ENCODE measurements at regions not wholly inside any gene's neighbourhood (a gene's known extent, or its start where the extent isn't known, plus 50 kb on each side); places are given as distances from the start of the nearest gene placed in this dataset.
"Not testable (repeated sequence)": the region's sequence is repeated elsewhere in the genome, so short reads cannot be mapped to it uniquely, and the experiment has no call there.

GRCh38 chr13:63472711-63473110 lies 2057.1 kb upstream of the PCDH20 start:
- DNase-seq, result no peak
- Histone ChIP-seq H3K9me3 (ENCODE audit: control insufficient read depth, low read depth, low read length) (no peaks in the 10 kb centered on the region), H3K36me3 (ENCODE audit: control insufficient read depth, insufficient read depth, low read length) (no peaks in the 10 kb centered on the region), H3K27me3 (ENCODE audit: control insufficient read depth, insufficient read depth, low read length) (no peaks in the 10 kb centered on the region), H3K4me3 (ENCODE audit: low read length) (no peak overlapping the region), H3K27ac (ENCODE audit: low read length) (no peak overlapping the region), H3K4me1 (ENCODE audit: control insufficient read depth, insufficient read depth, low read length) (no peaks in the 10 kb centered on the region)
- 20% methylated on average over 1 of the region's 1 CpG for WGBS (ENCODE audit: insufficient coverage, low lambda C conversion rate)

GRCh38 chr13:63463782-63464610 lies 2048.3 kb upstream of the PCDH20 start:
- Histone ChIP-seq H3K4me1 (ENCODE audit: control insufficient read depth, insufficient read depth, low read length) (no peaks in the 10 kb centered on the region), H3K27me3 (ENCODE audit: control insufficient read depth, insufficient read depth, low read length) (no peaks in the 10 kb centered on the region), H3K9me3 (ENCODE audit: control insufficient read depth, low read depth, low read length) (no peaks in the 10 kb centered on the region), H3K27ac (ENCODE audit: low read length) (no peak overlapping the region), H3K36me3 (ENCODE audit: control insufficient read depth, insufficient read depth, low read length) (no peaks in the 10 kb centered on the region), H3K4me3 (ENCODE audit: low read length) (no peak overlapping the region)
- no CpG with 5 or more reads among the region's 1 CpG for WGBS (ENCODE audit: insufficient coverage, low lambda C conversion rate)
- DNase-seq, result no peak

- Histone ChIP-seq H3K36me3 (ENCODE audit: control insufficient read depth, insufficient read depth, low read length) (no peaks in the 10 kb centered on the region), H3K27ac (ENCODE audit: low read length) (no peak overlapping the region), H3K9me3 (ENCODE audit: control insufficient read depth, low read depth, low read length) (no peaks in the 10 kb centered on the region), H3K4me3 (ENCODE audit: low read length) (no peak overlapping the region), H3K4me1 (ENCODE audit: control insufficient read depth, insufficient read depth, low read length) (no peaks in the 10 kb centered on the region), H3K27me3 (ENCODE audit: control insufficient read depth, insufficient read depth, low read length) (no peaks in the 10 kb centered on the region)
- no peak for DNase-seq
- WGBS (ENCODE audit: insufficient coverage, low lambda C conversion rate), result no CpG with 5 or more reads among the region's 2 CpGs
Measured at GRCh38 chr13:63460462-63461090, 2044.9 kb upstream of the PCDH20 start.

GRCh38 chr13:63457186-63457585 lies 2041.5 kb upstream of the PCDH20 start:
- Histone ChIP-seq H3K27ac (ENCODE audit: low read length) (no peak overlapping the region), H3K4me3 (ENCODE audit: low read length) (no peak overlapping the region), H3K27me3 (ENCODE audit: control insufficient read depth, insufficient read depth, low read length) (no peaks in the 10 kb centered on the region), H3K36me3 (ENCODE audit: control insufficient read depth, insufficient read depth, low read length) (no peaks in the 10 kb centered on the region), H3K9me3 (ENCODE audit: control insufficient read depth, low read depth, low read length) (no peaks in the 10 kb centered on the region), H3K4me1 (ENCODE audit: control insufficient read depth, insufficient read depth, low read length) (no peaks in the 10 kb centered on the region)
- no CpG with 5 or more reads among the region's 1 CpG for WGBS (ENCODE audit: insufficient coverage, low lambda C conversion rate)
- DNase-seq, result no peak

GRCh38 chr13:63455938-63456337 lies 2040.3 kb upstream of the PCDH20 start:
- Histone ChIP-seq H3K4me3 (ENCODE audit: low read length) (no peak overlapping the region), H3K27me3 (ENCODE audit: control insufficient read depth, insufficient read depth, low read length) (no peaks in the 10 kb centered on the region), H3K36me3 (ENCODE audit: control insufficient read depth, insufficient read depth, low read length) (no peaks in the 10 kb centered on the region), H3K4me1 (ENCODE audit: control insufficient read depth, insufficient read depth, low read length) (no peaks in the 10 kb centered on the region), H3K27ac (ENCODE audit: low read length) (no peak overlapping the region), H3K9me3 (ENCODE audit: control insufficient read depth, low read depth, low read length) (no peaks in the 10 kb centered on the region)
- WGBS (ENCODE audit: insufficient coverage, low lambda C conversion rate), result 80% methylated on average over 2 of the region's 3 CpGs
- DNase-seq, result no peak

- Histone ChIP-seq H3K9me3 (ENCODE audit: control insufficient read depth, low read depth, low read length) (no peaks in the 10 kb centered on the region), H3K4me1 (ENCODE audit: control insufficient read depth, insufficient read depth, low read length) (no peaks in the 10 kb centered on the region), H3K4me3 (ENCODE audit: low read length) (no peak overlapping the region), H3K36me3 (ENCODE audit: control insufficient read depth, insufficient read depth, low read length) (no peaks in the 10 kb centered on the region), H3K27me3 (ENCODE audit: control insufficient read depth, insufficient read depth, low read length) (no peaks in the 10 kb centered on the region), H3K27ac (ENCODE audit: low read length) (no peak overlapping the region)
- 0% methylated on average over 1 of the region's 1 CpG for WGBS (ENCODE audit: insufficient coverage, low lambda C conversion rate)
- no peak for DNase-seq
Measured at GRCh38 chr13:63449550-63449949, 2033.9 kb upstream of the PCDH20 start.

- Histone ChIP-seq H3K36me3 (ENCODE audit: control insufficient read depth, insufficient read depth, low read length) (no peaks in the 10 kb centered on the region), H3K4me1 (ENCODE audit: control insufficient read depth, insufficient read depth, low read length) (no peaks in the 10 kb centered on the region), H3K9me3 (ENCODE audit: control insufficient read depth, low read depth, low read length) (no peaks in the 10 kb centered on the region), H3K27me3 (ENCODE audit: control insufficient read depth, insufficient read depth, low read length) (no peaks in the 10 kb centered on the region), H3K27ac (ENCODE audit: low read length) (no peak overlapping the region), H3K4me3 (ENCODE audit: low read length) (no peak overlapping the region)
- DNase-seq, result no peak
- 70% methylated on average over 1 of the region's 3 CpGs for WGBS (ENCODE audit: insufficient coverage, low lambda C conversion rate)
Measured at GRCh38 chr13:63448692-63449091, 2033.0 kb upstream of the PCDH20 start.

GRCh38 chr13:63446329-63446728 lies 2030.7 kb upstream of the PCDH20 start:
- Histone ChIP-seq H3K4me1 (ENCODE audit: control insufficient read depth, insufficient read depth, low read length) (no peaks in the 10 kb centered on the region), H3K27me3 (ENCODE audit: control insufficient read depth, insufficient read depth, low read length) (no peaks in the 10 kb centered on the region), H3K27ac (ENCODE audit: low read length) (no peak overlapping the region), H3K36me3 (ENCODE audit: control insufficient read depth, insufficient read depth, low read length) (no peaks in the 10 kb centered on the region), H3K9me3 (ENCODE audit: control insufficient read depth, low read depth, low read length) (no peaks in the 10 kb centered on the region), H3K4me3 (ENCODE audit: low read length) (no peak overlapping the region)
- DNase-seq, result no peak
- WGBS (ENCODE audit: insufficient coverage, low lambda C conversion rate), result 83% methylated on average over 2 of the region's 6 CpGs

GRCh38 chr13:63444225-63444624 lies 2028.6 kb upstream of the PCDH20 start:
- not testable (repeated sequence) for H3K27ac ChIP-seq (ENCODE audit: low read length); DNase-seq; H3K36me3 ChIP-seq (ENCODE audit: control insufficient read depth, insufficient read depth, low read length); H3K27me3 ChIP-seq (ENCODE audit: control insufficient read depth, insufficient read depth, low read length); H3K4me3 ChIP-seq (ENCODE audit: low read length); H3K9me3 ChIP-seq (ENCODE audit: control insufficient read depth, low read depth, low read length); H3K4me1 ChIP-seq (ENCODE audit: control insufficient read depth, insufficient read depth, low read length)
- 71% methylated on average over 1 of the region's 3 CpGs for WGBS (ENCODE audit: insufficient coverage, low lambda C conversion rate)

GRCh38 chr13:63438951-63439350 lies 2023.3 kb upstream of the PCDH20 start:
- Histone ChIP-seq H3K36me3 (ENCODE audit: control insufficient read depth, insufficient read depth, low read length) (no peaks in the 10 kb centered on the region), H3K4me1 (ENCODE audit: control insufficient read depth, insufficient read depth, low read length) (no peaks in the 10 kb centered on the region), H3K9me3 (ENCODE audit: control insufficient read depth, low read depth, low read length) (no peaks in the 10 kb centered on the region), H3K27me3 (ENCODE audit: control insufficient read depth, insufficient read depth, low read length) (no peaks in the 10 kb centered on the region), H3K27ac (ENCODE audit: low read length) (no peak overlapping the region), H3K4me3 (ENCODE audit: low read length) (no peak overlapping the region)
- WGBS (ENCODE audit: insufficient coverage, low lambda C conversion rate), result no CpG with 5 or more reads among the region's 4 CpGs
- no peak for DNase-seq

- H3K4me1 ChIP-seq (ENCODE audit: control insufficient read depth, insufficient read depth, low read length), result no peaks in the 10 kb centered on the region
Measured at GRCh38 chr13:63436325-63436668, 2020.6 kb upstream of the PCDH20 start.

More at GRCh38 chr13:63436325-63436668, 2020.6 kb upstream of the PCDH20 start:
- H3K27me3 ChIP-seq (ENCODE audit: control insufficient read depth, insufficient read depth, low read length), result no peaks in the 10 kb centered on the region
- no peaks in the 10 kb centered on the region for H3K36me3 ChIP-seq (ENCODE audit: control insufficient read depth, insufficient read depth, low read length)
- H3K4me3 ChIP-seq (ENCODE audit: low read length), result no peak overlapping the region
- H3K27ac ChIP-seq (ENCODE audit: low read length), result no peak overlapping the region
- no peaks in the 10 kb centered on the region for H3K9me3 ChIP-seq (ENCODE audit: control insufficient read depth, low read depth, low read length)
- no peak for DNase-seq
- WGBS (ENCODE audit: insufficient coverage, low lambda C conversion rate), result 100% methylated on average over 1 of the region's 2 CpGs
